RWPE2 (cell line): ENCODE measurements at regions not wholly inside any gene's neighbourhood (a gene's known extent, or its start where the extent isn't known, plus 50 kb on each side); places are given as distances from the start of the nearest gene placed in this dataset.

Experiments
- ATAC-seq: fragments of 200-7000 bp; cut with Tn5 transposase; 3 replicates; pipeline ENCODE4 v1.9.1; 2021; ENCODE audit warnings: low read depth
- DNase-seq: peaks from one replicate; pipeline ENCODE4 v3.0.0-alpha.2; 2020; ENCODE audit warnings: low spot score
- H3K27ac ChIP-seq: fragments of 450-650 bp; 2 replicates; pipeline ENCODE4 v1.5.1; 2017; ENCODE audit warnings: mild to moderate bottlenecking; ENCODE audit not compliant: poor library complexity, severe bottlenecking
- H3K27me3 ChIP-seq: fragments of 250-450 bp; sonication (Bioruptor Pico); 2 replicates; pipeline ENCODE4 v1.5.1; 2021; ENCODE audit warnings: mild to moderate bottlenecking, moderate library complexity; ENCODE audit not compliant: insufficient read depth, poor library complexity, severe bottlenecking
- H3K36me3 ChIP-seq: fragments of 250-450 bp; sonication (Bioruptor Pico); 2 replicates; pipeline ENCODE4 v1.5.1; 2020; ENCODE audit warnings: low read depth, mild to moderate bottlenecking, moderate library complexity
- H3K4me1 ChIP-seq: fragments of 250-450 bp; sonication (Bioruptor Pico); 2 replicates; pipeline ENCODE4 v1.5.1; 2021; ENCODE audit warnings: mild to moderate bottlenecking, moderate library complexity; ENCODE audit not compliant: insufficient read depth, poor library complexity, severe bottlenecking
- H3K4me3 ChIP-seq: fragments of 250-450 bp; sonication (Bioruptor Pico); 2 replicates; pipeline ENCODE4 v1.5.1; 2021; ENCODE audit warnings: mild to moderate bottlenecking, moderate library complexity; ENCODE audit not compliant: severe bottlenecking
- H3K9me3 ChIP-seq: fragments of 250-450 bp; sonication (Bioruptor Pico); 2 replicates; pipeline ENCODE4 v1.5.1; 2021; ENCODE audit warnings: mild to moderate bottlenecking, moderate library complexity; ENCODE audit not compliant: severe bottlenecking
- TF ChIP-seq, protein P1 (sequence below): fragments of 450-650 bp; IDR thresholded peaks from one replicate; pipeline ENCODE4 v1.5.1; 2017; ENCODE audit warnings: mild to moderate bottlenecking, moderate library complexity; ENCODE audit not compliant: poor library complexity, severe bottlenecking

DNA sequence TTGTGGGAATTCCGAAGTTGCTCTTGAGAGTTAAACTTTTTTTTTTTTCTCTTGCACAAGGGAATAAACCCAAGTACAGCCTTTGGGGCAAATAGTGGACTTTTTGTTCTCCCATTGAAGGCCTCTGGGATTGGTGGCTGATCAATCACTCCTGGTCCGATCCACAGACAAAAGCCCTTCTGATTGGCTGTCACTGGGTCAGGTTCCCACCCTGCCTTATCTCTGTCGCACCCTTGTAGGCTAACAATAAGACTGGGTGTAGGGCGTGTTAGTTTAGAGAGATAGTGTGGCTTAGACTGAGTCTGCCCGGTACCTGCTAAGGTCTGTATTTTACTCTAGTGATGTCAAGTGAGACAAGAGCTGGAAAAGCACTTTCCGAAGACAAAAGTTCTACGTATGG, 380.8 kb downstream of the NDFIP2 start:
- TF ChIP-seq, protein P1, sequence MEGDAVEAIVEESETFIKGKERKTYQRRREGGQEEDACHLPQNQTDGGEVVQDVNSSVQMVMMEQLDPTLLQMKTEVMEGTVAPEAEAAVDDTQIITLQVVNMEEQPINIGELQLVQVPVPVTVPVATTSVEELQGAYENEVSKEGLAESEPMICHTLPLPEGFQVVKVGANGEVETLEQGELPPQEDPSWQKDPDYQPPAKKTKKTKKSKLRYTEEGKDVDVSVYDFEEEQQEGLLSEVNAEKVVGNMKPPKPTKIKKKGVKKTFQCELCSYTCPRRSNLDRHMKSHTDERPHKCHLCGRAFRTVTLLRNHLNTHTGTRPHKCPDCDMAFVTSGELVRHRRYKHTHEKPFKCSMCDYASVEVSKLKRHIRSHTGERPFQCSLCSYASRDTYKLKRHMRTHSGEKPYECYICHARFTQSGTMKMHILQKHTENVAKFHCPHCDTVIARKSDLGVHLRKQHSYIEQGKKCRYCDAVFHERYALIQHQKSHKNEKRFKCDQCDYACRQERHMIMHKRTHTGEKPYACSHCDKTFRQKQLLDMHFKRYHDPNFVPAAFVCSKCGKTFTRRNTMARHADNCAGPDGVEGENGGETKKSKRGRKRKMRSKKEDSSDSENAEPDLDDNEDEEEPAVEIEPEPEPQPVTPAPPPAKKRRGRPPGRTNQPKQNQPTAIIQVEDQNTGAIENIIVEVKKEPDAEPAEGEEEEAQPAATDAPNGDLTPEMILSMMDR = no peak
- no peaks in the 10 kb centered on the region for H3K36me3 ChIP-seq

DNA sequence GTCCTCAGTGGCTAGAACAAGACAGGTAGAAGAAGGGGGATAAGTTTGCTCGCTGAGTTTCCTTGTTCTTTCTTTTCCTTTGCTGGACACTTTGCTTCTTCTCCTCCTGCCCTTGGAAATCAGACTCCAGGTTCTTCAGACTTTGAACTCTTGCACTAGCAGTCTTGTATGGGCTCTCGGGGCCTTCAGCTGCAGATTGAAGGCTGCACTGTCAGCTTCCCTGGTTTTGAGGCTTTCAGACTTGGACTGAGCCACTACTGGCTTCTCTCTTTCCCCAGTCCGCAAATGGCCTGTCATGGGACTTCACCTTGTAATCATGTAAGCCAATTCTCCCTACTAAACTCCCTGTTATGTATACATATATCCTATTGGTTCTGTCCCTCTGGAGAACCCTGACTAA, 379.8 kb downstream of the NDFIP2 start:
- no peaks in the 10 kb centered on the region for H3K9me3 ChIP-seq
- H3K4me1 ChIP-seq = no peaks in the 10 kb centered on the region
- DNase-seq = no peak
- no peak overlapping the region for H3K27ac ChIP-seq
- no peak overlapping the region for H3K4me3 ChIP-seq
- no peaks in the 10 kb centered on the region for H3K36me3 ChIP-seq
- no peaks in the 10 kb centered on the region for H3K27me3 ChIP-seq
- TF ChIP-seq, protein P1 = no peak
- no peak for ATAC-seq

More for the DNA sequence above, 380.8 kb downstream of the NDFIP2 start:
- Histone ChIP-seq H3K27me3 (no peaks in the 10 kb centered on the region), H3K27ac (no peak overlapping the region), H3K4me3 (no peak overlapping the region), H3K4me1 (no peaks in the 10 kb centered on the region), H3K9me3 (no peaks in the 10 kb centered on the region)
- DNase-seq (no peak), ATAC-seq (no peak)

DNA sequence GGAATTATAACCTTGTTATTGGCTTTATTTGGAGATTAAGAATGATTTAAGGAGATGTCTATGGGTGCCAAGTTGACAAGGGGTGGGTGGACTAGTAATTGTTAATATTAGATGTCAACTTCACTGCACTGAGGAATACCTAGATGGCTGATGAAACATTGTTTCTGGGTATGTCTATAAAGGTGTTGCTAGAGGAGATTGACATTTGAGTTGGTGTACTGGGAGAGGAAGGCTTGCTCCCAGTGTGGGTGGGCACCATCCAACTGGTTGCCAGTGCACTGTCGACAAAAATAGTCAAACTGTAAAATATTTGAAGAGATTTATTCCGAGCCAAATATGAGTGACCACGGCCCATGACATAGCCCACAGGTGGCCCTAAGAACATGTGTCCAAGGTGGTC, 378.8 kb downstream of the NDFIP2 start:
- no peak for DNase-seq
- H3K4me1 ChIP-seq = no peaks in the 10 kb centered on the region
- no peak for ATAC-seq
- no peaks in the 10 kb centered on the region for H3K9me3 ChIP-seq
- H3K27ac ChIP-seq = no peak overlapping the region
- H3K27me3 ChIP-seq = no peaks in the 10 kb centered on the region
- H3K4me3 ChIP-seq = no peak overlapping the region
- H3K36me3 ChIP-seq = no peaks in the 10 kb centered on the region
- TF ChIP-seq, protein P1 = no peak

DNA sequence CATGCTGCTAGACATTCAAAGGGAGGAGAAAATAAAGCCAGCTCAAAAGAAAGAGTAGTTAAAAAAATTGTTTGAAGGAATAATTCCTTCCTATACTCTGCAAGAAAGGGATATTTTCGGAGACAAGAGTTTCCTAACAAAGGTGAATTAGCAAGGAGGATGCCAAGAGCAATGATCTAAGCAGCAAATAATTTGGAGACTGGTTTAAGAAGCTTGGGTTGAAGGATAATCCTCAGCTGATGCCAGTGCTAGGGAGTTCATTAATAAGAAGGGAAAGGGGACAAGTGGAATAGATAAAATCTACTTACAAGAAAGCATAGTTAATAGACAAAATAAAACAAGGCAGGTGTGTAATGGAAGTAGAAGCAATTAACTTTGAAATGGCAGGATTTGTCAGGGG, 372.3 kb downstream of the NDFIP2 start:
- DNase-seq = no peak
- TF ChIP-seq, protein P1 = no peak
- H3K4me3 ChIP-seq = no peak overlapping the region
- no peaks in the 10 kb centered on the region for H3K27me3 ChIP-seq
- ATAC-seq = no peak
- H3K9me3 ChIP-seq = no peaks in the 10 kb centered on the region
- H3K4me1 ChIP-seq = no peaks in the 10 kb centered on the region
- H3K27ac ChIP-seq = no peak overlapping the region
- H3K36me3 ChIP-seq = no peaks in the 10 kb centered on the region

DNA sequence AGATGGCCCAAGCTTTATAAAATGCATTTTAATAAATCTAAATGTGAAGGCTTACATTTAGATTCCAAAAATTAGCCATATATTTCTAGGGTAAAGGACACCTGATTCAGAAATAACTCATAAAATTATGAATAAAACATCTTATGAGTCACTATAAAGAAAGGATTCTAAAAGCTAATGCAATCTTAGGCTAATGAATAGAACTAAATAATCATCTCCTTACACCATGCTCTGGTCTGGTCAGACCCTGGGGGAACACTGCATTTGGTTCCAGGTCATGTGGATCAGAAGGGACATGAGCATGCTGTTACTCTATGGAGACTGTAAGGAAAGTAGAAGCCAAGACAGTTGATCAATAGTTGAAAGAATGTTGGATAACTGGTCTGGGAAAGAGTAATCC, 370.4 kb downstream of the NDFIP2 start:
- Histone ChIP-seq H3K27ac (no peak overlapping the region), H3K4me3 (no peak overlapping the region), H3K4me1 (no peaks in the 10 kb centered on the region), H3K9me3 (no peaks in the 10 kb centered on the region), H3K36me3 (no peaks in the 10 kb centered on the region), H3K27me3 (no peaks in the 10 kb centered on the region)
- ATAC-seq = no peak
- TF ChIP-seq, protein P1 = no peak
- DNase-seq = no peak
